Activated T-helper 1 cell treated with Interleukin-2 at 50 U/mL for 16 hours (primary cell): ENCODE measurements at regions not wholly inside any gene's neighbourhood (a gene's known extent, or its start where the extent isn't known, plus 50 kb on each side); places are given as distances from the start of the nearest gene placed in this dataset.

Source experiments
- DNase-seq: peaks from one replicate; pipeline ENCODE4 v3.0.0-alpha.2; 2020; ENCODE audit warnings: low read depth

DNA sequence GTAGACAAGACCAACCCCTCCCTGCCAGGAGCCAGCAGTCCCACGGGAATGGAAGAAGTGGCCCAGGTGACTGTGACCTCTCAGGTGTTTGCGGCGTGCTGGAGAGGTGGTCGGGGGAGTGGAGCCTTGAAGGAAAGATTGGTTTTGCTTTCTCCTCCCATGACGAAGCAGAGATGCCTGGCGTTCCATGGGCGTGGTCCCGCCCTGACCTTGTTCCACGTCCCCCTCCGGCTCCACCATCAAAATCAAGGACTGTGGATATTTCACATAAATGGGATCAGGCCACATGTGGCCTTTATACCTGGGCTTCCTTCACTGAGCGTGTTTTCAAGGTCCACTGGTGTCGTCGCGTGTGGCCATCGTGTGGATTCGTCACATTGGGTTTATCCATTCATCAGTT lies 270.6 kb upstream of the TNRC6C start:
- no peak for DNase-seq

DNA sequence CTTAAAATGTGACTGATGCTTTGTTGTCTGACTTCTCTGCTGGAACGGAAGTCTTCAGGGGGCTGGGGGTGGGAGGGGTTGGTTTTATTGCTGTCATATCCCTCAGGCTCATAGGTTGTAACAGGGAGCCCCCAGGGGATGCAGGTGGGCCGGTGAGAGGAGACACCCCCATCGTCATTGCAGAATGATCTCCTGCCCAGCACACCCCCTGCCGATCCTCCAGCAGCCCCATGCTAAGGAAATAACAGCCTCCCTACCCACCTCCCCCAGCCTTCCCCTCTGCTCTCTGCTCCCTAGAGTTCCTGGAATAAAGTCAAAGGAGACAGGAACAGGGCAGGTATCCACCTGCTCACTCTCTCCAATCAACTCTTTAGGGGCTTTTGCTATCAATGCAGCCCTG lies 270.1 kb upstream of the TNRC6C start:
- DNase-seq: no peak

DNA sequence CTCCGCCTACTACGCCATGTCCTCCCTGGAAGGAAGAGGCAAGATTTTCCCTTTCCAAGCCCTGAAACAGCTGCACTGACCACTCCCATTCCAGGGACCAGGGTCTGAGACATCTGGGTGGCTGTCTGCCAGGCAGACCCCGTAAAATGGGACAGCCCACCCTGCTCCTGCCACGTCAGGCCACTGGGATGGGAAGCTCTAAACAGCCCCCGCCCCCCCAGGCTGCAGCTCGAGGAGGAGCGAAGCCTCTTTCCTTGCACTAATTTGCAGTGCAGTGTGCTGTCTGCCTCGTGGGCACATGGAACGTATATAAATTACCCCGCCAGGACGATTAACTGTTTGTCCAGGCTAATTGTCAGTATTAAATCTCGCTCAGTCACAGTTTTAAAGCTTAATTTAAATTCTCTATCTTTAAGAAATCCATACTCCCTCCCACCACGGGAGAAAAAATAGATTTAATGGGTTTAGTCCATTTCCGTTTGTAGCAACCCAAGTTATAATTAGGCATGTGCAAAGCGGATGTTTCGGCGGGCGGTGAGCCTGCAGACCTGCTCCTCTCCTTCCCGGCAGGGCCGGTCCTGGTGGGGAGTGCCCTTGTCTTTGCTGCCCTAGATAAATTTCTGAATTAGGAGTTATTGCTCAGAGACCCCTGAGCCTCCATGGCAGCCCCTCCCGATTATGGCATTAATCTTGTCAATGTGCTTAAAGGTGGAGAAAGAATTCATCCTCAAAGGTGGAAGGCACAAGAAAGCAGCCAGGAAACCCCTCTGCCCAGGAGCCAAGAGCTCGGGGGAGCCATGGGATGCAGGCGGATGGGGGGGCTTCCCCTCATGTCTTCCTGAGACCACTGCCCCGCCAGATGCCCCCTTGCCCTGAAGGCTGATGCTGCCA lies 268.0 kb upstream of the TNRC6C start:
- DNase-seq: no peak

DNA sequence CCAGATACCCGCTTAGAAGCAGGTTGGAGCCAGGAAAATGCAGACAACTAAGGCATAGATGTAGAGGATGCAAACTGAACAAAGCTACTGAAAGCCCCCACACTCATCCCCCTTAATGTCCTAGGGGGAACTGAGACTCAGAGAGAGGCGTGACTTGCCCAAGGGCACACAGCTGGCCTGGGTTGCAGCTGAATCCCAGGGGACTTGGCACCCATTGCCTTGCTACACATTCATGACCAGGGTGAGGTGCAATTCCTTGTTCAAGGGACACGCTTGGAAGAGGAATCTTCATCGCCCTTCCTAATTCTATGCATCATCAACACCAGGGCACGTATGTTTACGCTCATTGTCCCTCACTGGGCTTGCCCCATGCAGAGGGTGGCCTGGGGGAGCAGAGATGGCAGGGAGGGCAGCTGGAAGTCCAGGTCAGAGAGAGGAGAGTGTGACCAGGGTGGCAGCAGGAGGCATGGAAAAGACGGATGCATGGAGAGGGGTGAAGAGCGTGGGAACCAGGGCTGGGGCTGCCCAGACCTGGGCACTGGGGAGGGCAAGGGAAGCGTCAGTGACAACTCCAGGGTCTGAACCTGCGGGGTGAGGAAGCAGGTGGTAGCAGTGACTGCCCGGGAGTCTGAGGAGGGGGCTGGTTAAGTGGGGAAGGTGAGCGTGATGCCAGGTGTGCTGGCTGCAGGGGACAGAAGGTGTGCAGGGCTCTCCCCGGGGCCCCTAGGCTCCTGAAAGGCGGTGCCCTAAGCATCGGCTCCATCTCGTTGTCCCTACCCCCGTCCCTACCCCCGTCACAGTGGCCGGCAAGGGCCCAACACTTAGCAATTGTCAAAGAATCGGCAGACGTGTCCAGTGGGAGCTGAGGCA lies 267.1 kb upstream of the TNRC6C start:
- no peak for DNase-seq

DNA sequence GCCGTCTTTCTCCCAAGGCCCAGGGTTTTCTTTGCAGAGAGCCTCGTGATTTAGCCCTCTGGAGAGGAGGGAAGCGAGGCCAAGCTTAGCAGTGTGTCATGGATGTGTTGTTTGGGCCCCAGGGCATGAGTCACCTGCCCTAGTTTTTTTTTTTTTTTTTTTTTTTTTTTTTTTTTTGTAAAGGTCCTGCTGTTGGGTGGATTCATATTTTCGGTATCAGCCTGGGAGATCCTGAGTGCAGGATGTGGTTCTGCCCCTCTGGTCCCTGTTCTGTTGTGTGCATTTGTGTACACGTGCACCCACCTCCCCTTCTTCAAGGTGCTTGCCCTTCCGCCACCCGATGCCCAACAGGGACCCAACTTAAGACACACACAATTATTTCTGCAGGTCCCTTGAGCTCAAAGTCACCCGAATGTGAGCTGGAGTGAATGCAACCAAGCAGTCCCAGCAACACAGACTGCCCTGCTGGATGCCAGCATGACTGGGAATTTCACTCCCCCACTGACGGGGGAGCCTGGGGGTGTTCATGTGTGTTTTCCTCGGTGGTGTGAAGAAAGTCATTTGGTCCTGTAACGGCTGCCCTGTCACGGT lies 265.8 kb upstream of the TNRC6C start:
- DNase-seq: no peak

DNA sequence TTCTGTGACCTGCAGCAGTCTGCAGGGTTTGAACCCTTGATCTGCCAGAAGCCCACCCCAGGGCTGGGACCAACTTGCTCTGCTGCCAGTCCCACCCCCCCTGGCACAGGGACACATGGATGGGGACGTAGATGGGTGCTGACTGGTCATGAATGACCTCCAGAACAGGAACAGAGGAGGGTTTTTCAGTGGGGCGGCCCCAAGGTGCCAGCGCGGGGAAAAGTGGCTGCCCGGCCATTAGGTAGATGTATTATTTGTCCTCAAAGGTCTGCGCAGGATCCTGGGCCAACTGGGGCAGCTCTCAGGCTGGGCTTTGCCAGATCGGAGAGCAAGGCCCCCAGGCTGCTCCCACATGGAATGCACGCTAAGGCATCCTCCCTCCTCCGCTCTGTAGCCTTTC lies 265.2 kb upstream of the TNRC6C start:
- DNase-seq: no peak

DNA sequence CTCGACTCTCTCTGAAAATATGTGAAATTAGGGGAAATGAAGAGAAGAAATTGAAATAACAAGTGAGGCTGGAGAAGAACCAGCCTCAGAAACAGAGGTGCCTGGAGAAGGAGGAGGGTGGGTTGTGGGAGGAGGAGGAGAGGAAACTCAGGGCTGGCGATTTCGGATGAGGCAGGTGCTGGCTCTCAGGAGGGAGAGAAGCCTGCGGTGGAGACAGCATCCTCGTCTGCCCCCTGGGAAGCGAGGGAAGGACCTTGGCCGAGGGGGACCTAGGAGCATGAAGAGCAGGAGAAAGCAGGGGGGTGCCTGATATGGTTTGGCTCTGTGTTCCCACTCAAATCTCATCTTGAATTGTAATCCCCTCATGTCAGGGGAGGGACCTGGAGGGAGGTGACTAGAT lies 264.7 kb upstream of the TNRC6C start:
- no peak for DNase-seq

DNA sequence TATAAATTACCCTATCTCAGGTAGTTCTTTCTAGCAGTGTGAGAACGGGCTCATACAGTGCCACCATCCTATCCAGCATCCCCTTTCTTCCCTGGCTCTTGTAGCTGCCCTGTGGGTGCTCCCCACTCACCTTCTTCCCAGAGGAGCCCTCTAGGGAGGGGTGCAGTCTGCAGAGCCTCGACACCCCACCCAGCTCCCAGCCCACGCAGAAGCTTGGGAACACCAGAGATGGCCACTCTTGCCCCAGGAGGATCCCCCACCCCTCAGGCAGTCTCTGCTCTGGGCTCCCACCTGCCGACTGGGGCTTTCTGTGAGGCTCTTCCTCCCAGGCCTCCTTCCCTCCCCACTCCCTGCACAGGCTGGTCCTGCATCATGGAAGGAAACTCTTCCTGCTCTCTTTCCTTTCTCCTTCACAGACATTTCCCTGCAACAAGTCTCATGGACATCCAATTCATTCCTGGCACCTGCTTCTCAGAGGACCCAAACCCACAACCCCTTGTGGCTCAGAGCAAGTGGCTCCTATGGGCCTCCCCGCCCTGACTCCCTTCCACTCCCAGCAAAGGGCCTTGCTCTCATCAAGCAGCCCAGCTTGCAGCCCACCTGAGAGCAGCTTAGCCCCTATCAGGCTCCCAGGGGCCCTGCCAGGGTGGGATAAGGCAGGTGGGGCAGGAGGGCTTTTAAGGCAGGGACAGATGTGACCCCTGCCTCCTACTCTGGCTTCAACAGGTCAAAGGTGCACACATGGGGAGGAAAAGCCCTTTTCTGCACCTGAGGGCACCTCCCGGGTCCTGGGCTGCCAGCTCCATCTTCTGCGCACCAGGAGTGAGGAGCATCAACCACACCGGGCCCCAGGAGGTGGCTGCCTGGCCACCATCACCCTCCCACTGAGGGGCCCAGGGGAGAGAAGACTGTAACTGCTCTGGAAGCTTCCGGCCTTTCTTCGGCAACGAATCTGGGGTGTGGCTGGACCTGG lies 263.8 kb upstream of the TNRC6C start:
- no peak for DNase-seq

DNA sequence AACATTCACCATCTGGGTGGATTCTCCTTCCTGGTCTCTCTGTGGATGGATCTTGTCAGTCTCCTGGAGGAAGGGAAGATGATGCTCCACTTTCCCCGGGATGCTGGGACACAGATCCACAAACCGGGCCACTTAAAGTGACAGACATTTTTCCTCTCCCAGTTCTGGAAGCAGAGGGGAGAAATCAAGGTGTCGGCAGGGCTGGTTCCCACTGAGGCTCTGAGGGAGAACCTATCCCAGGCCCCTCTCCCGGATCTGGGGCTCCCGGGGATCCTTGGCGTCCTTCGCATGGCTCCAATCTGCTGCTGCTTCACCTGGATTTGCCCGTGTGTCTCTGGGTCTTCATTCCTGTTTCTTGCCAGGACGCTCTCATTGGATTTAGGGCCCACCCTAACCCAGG lies 263.1 kb upstream of the TNRC6C start:
- no peak for DNase-seq

DNA sequence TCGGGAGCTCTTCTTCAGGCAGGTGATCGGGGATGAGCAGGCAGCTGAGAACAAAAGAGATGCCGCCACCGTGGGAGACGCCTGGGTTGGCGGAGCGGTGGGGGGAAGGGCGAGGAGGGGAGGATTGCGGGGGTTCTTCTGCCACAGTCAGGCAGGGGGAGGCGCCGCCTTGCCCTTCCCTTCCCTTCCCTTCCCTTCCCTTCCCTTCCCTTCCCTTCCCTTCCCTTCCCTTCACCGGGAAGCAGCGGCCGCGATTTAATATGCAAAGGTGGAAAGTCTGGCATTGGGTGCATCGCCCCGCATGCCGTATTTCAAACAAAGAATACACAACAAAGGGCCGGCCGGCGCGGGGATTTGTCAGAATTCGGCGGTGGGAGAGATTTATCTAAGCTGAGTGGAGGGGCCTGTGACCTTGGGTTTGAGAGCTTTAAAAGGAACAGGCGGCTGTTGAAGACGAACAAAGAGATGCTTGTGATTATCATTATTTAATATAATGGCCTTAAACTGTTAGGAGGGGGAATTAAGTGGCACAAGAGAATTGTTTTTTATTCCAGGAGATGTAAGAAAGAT lies 262.3 kb upstream of the TNRC6C start:
- no peak for DNase-seq

DNA sequence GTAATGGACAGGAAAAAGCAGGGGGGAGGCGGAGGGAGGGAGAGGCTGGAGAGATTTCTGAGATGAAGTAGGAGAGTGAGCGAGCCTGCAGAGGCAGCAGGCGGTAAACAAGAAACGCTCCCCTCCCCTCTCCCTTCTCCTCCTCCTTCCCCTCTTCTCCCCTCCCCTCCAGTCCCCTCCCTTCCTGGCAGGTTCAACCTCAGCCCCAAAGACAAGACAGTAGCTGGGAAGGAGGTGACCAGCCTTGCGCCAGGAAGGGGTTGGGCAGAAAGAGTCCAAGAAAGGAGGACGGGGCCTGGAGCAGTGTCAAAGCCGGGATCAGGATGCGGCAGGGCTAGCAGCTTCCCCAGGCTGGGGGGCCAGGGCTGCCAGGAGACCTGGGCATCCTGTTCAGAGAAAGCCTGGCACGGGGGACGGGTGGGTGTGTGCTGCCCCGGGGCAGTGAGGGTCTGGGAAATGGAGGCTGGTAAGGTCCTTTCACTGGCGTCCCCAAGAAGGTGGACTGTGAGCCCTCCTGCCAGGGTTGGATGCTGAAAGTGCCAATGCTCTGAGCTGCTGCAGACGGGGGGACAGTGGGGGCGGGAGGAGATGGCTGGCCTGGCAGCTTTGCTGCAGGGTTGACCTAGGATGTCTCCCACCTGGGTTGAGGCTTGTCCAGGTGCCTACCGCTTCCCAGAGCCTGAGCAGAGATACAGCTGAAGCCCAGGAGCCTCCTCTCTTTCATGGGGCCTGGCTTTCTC lies 261.6 kb upstream of the TNRC6C start:
- DNase-seq: no peak

DNA sequence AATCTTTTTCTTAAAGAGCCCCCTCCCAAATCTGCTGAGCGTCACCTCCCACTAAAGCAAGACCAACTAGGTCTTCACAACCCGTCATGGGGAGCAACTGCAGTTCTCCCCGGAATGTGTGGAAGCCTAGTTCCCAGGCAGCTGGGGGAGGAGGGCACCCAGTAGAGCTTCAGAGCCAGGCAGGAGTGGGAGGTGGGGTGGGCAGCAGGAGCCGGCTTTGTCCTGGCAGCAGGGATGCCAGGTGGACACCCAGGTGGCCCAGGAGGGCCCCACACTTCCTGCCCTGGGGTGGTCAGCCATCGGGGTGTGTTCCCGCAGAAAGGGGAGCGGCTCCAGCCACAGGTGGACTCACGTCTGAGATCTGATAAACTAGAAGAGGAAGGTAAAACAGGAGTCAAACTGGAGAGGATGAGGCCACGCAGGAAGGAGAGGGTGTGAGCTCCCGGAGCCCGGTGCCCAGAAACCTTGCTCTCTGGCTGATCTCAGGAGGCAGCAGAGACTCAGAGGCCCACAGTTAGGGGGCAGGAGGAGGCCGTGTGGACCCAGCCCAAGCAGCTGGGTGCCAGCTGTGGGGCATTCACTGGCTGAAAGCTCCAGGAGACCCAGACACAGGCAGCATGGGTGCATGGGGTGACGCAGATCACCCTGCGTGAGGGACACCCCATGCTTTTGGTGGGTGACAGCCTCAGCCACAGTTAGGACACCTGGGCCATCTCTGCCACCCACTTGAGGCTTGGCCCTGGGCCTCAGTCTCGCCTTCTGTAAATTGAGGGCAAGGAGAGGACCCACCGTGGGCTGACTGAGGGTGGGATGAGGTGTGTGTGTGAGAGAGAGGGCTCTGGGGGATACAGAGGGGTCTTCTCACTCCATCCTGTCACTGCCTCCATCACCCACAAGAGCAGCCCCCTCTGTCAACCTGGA lies 260.8 kb upstream of the TNRC6C start:
- no peak for DNase-seq

DNA sequence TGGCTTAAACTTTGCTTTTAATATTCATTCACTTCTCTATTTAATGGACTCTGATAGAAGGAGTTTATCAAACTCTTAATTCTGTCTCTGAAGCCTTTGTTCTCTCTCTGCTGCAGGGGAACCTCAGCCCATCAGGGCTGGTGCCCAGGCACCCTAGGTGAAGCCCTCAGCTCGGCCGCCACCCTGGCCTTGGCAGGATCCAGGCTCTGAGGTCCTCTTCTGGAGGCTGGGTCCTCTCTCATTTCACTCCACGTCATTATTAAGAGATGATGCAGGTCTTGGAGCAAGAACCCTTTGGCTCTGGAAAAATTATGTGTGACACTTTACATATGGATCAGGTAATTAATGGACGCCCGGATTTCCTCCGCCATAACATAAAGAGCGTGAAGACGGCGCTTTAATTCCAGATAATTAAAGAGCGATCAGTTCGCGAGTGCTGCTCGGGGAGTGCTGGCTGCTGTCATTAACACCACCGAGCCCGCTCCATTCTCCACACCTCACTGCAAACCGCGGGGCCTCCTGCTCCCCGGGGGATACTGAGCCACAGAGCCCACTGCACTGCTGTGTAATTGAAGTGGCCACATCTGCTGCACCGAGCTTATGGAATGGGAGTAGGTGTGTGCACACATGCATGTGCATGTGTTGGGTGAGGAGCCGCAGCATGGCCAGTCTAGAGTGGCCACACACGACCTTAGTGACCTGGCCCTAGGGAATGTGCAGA lies 259.4 kb upstream of the TNRC6C start:
- no peak for DNase-seq

DNA sequence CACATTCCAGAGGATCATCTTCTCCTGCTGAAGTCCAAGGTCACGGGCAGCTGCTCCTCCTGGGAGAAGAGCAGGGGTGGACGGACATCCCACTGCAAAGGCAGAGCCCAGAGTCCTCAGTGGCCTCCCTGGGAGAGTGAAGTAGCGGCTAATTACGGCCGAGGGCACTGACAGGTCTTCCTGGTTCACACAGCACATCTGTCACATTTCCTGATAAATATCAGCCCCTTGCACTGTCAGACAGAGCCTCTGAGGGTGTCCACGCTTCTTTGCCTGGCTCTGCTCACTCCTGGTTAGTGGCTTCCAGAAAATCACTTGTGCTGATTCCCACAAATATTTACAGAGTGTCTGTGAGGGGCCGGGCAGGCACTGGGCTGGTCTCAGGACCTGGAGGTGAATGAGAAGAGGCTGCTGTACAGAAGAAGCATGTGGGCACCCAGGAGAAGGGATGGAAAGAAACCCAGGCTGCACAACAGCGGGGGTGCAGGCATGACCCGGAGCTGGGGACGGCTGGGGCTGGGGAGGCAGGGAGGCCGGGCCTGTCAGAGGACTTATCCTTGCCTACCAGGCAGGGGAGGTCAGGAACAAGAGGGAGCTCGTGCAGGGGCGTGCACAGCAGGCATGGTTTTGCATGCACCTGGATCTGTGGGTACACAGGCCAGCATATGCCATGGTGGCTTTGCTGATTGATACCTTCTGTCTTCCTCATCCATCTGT lies 258.2 kb upstream of the TNRC6C start:
- no peak for DNase-seq

DNA sequence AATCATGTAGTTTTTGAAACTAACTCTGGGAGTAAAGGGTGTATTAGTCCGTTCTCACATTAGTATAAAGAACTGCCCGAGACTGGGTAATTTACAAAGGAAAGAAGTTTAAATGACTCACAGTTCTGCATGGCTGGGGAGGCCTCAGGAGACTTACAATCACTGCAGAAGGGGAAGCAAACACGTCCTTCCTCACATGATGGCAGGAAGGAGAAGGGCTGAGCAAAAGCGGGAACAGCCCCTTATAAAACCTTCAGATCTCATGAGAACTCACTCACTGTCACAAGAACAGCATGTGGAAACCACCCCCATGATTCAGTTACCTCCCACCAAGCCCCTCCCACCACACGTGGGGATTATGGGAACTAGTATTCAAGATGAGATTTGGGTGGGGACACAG lies 256.5 kb upstream of the TNRC6C start:
- no peak for DNase-seq

DNA sequence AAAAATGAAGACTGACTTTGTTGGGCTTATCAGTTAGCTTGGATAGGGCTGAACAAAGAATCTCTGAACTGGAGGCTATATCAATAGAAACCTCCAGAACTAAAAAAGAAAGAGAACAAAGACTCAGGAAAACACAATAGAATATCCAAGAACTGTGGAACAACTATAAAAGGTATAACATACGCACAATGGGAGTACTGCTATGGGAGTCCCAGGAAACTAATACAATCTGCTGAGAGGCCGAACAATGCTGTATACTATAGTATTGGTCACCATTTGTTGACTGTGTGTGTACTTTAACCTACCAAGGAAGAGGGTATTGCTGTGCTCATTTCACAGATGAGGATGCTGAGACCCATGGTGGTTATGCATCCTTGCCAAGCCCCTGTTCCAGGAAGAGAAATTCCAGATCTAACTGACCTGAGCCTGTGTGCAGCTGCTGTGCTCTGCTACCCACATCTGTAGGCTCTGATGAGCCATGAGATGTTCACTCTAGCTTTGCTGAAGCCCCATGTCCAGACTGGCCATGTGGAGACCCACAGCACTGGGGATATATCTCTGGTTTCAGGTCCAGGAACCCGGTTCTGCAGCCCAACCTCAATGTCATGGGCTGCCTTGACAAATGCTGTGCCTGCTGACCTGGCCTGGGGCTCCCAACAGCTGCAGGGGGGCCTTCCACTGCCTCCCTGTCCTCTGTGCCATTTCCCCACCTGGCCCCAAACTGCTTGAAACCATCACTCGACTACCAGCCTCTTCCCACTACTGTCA lies 254.3 kb upstream of the TNRC6C start:
- no peak for DNase-seq

DNA sequence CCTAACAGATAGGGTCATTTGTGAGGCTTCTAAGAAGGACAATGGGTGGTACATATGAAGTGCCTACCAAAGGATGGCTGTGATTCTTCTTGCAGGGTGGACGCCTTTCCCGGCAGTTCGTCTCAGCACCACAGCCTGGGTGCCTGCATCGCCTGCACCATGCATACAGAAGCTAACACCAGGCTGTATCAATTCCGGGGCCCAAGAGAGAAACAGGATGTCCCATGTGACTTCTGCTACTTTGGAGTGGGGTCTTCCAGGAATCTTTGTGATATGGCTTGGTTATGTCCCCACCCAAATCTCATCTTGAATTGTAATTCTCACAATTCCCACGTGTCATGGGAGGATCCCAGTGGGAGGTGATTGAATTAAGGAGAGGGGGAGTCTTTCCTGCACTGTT lies 251.6 kb upstream of the TNRC6C start:
- DNase-seq: no peak
